ENCODE measurements at regions not wholly inside any gene's neighbourhood (a gene's known extent, or its start where the extent isn't known, plus 50 kb on each side); places are given as distances from the start of the nearest gene placed in this dataset.

DNA sequence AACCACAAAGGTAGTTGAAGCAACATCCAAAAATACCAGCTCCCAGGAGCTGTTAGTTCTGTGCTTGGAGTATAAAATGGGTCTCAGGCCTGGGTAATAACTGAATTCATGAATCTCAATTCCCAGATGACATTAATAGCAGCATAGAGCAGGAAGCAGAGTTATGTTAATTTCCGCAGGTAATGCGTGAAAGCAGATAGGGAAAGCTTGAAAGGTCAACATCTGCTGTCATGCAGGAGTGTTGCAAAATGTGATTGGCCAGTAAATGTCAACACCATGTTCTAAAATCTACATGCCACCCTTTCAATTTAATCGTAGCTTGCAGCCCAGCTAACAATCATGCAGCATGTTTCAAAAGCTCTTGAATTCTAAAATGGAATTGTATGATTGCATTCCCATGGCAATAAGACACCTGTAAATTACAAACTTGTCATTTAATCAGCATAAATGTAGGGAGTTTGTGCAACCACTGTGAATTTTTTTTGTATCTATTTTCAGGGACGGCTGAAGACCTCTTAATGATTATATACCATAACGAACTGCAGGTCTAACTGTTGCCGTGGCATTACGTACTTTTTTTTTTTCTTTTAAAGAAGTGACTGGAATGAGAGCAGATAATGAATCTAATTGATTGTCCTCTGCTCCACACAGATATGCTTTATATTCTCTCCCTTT lies 635.8 kb upstream of the FOXG1 start:
- no peak for TF ChIP-seq CTCF (IDR thresholded peaks at IDR 0.05)
- no peaks in the 10 kb centered on the region for H3K27me3 ChIP-seq (ENCODE audit: control insufficient read depth, insufficient read depth, low read length)
- H3K9me3 ChIP-seq (ENCODE audit: control insufficient read depth, low read length) = no peaks in the 10 kb centered on the region
- no peak overlapping the region for H3K4me2 ChIP-seq (ENCODE audit: low read length)
- H3K4me1 ChIP-seq = no peaks in the 10 kb centered on the region
- H3K79me2 ChIP-seq = no peaks in the 10 kb centered on the region
- no peak overlapping the region for H3K4me3 ChIP-seq (ENCODE audit: low read depth, low read length)
- no peak overlapping the region for H3K27ac ChIP-seq
- H3K9ac ChIP-seq = no peak overlapping the region
- no peaks in the 10 kb centered on the region for H3K36me3 ChIP-seq (ENCODE audit: control insufficient read depth, insufficient read depth, low read length)
- no peak overlapping the region for H2AFZ ChIP-seq

- Histone ChIP-seq H2AFZ (no peak overlapping the region), H3K27me3 (ENCODE audit: control insufficient read depth, insufficient read depth, low read length) (no peaks in the 10 kb centered on the region), H3K36me3 (ENCODE audit: control insufficient read depth, insufficient read depth, low read length) (no peaks in the 10 kb centered on the region), H3K27ac (no peak overlapping the region), H3K9ac (no peak overlapping the region), H3K9me3 (ENCODE audit: control insufficient read depth, low read length) (no peaks in the 10 kb centered on the region), H3K79me2 (no peaks in the 10 kb centered on the region), H3K4me2 (ENCODE audit: low read length) (no peak overlapping the region), H3K4me3 (ENCODE audit: low read depth, low read length) (no peak overlapping the region), H3K4me1 (no peaks in the 10 kb centered on the region)
- TF ChIP-seq CTCF (IDR thresholded peaks at IDR 0.05) = no peak
These were observed 628.2 kb upstream of the FOXG1 start for GRCh38 chr14:28138341-28138740.

DNA sequence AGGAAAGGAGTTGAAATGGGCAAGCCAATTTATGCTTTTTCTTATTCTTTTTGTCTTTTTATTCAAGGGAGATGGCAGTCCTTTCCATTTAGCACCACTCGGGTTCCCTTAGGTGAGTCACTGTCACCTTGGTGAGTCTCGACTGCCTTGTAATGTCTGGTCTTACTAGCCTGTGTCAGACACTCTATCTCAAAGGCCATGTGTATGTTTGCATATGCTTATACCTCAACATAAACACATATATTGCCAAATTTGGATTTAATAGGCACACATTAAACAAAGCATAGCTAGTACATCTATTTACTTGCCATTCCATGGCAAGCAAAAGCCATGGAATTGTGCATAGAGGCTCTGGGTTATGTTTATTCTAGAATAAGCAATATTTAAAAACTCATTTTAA lies 624.9 kb upstream of the FOXG1 start:
- Histone ChIP-seq H3K36me3 (ENCODE audit: control insufficient read depth, insufficient read depth, low read length) (no peaks in the 10 kb centered on the region), H3K4me3 (ENCODE audit: low read depth, low read length) (no peak overlapping the region), H3K4me1 (no peaks in the 10 kb centered on the region), H3K4me2 (ENCODE audit: low read length) (no peak overlapping the region), H3K9me3 (ENCODE audit: control insufficient read depth, low read length) (no peaks in the 10 kb centered on the region), H3K79me2 (no peaks in the 10 kb centered on the region), H3K27ac (no peak overlapping the region), H2AFZ (no peak overlapping the region), H3K27me3 (ENCODE audit: control insufficient read depth, insufficient read depth, low read length) (no peaks in the 10 kb centered on the region), H3K9ac (no peak overlapping the region)
- no peak for TF ChIP-seq CTCF (IDR thresholded peaks at IDR 0.05)

GRCh38 chr14:28142400-28143015 lies 624.1 kb upstream of the FOXG1 start:
- H3K4me3 ChIP-seq (ENCODE audit: low read depth, low read length) = no peak overlapping the region
- H3K4me2 ChIP-seq (ENCODE audit: low read length) = no peak overlapping the region
- H3K27me3 ChIP-seq (ENCODE audit: control insufficient read depth, insufficient read depth, low read length) = no peaks in the 10 kb centered on the region
- H3K27ac ChIP-seq = no peak overlapping the region
- no peaks in the 10 kb centered on the region for H3K9me3 ChIP-seq (ENCODE audit: control insufficient read depth, low read length)
- H2AFZ ChIP-seq = no peak overlapping the region
- H3K79me2 ChIP-seq = no peaks in the 10 kb centered on the region
- no peak overlapping the region for H3K9ac ChIP-seq
- H3K4me1 ChIP-seq = no peaks in the 10 kb centered on the region
- no peak for TF ChIP-seq CTCF (IDR thresholded peaks at IDR 0.05)
- no peaks in the 10 kb centered on the region for H3K36me3 ChIP-seq (ENCODE audit: control insufficient read depth, insufficient read depth, low read length)

GRCh38 chr14:28143316-28143715 lies 623.3 kb upstream of the FOXG1 start:
- TF ChIP-seq CTCF (IDR thresholded peaks at IDR 0.05) = no peak
- no peaks in the 10 kb centered on the region for H3K79me2 ChIP-seq
- no peak overlapping the region for H2AFZ ChIP-seq
- no peak overlapping the region for H3K9ac ChIP-seq
- no peak overlapping the region for H3K4me3 ChIP-seq (ENCODE audit: low read depth, low read length)
- no peaks in the 10 kb centered on the region for H3K27me3 ChIP-seq (ENCODE audit: control insufficient read depth, insufficient read depth, low read length)
- no peak overlapping the region for H3K4me2 ChIP-seq (ENCODE audit: low read length)
- H3K9me3 ChIP-seq (ENCODE audit: control insufficient read depth, low read length) = no peaks in the 10 kb centered on the region
- no peaks in the 10 kb centered on the region for H3K36me3 ChIP-seq (ENCODE audit: control insufficient read depth, insufficient read depth, low read length)
- no peak overlapping the region for H3K27ac ChIP-seq
- H3K4me1 ChIP-seq = no peaks in the 10 kb centered on the region

All from parathyroid adenoma (tissue), 2 donors.